MCF 10A (cell line): ENCODE measurements at regions not wholly inside any gene's neighbourhood (a gene's known extent, or its start where the extent isn't known, plus 50 kb on each side); places are given as distances from the start of the nearest gene placed in this dataset.

ENCODE experiments used
- BruUV-seq: library from RNA; stranded (reverse); fragments of 400-500 nt; replicated peaks from 2 replicates; lab custom pipeline; 2021; lab: Mats Ljungman, UMichigan
- CTCF ChIA-PET: fragments of 300-600 bp; sonication (Branson Sonifier 250); formaldehyde crosslinking; extraction: SDS; loops from one replicate; lab custom pipeline; 2021; ENCODE audit warnings: antibody characterized with exemption, inconsistent platforms; lab: Yijun Ruan, JAX
- POLR2A ChIA-PET: fragments of 300-600, 350-650 bp; sonication (Branson Sonifier 250); formaldehyde crosslinking; extraction: SDS; loops from one replicate; lab custom pipeline; 2020; ENCODE audit warnings: antibody characterized with exemption, inconsistent platforms; lab: Yijun Ruan, JAX
- DNase-seq: peaks from one replicate; pipeline ENCODE4 v3.0.0-alpha.2; 2018; ENCODE audit not compliant: unreplicated experiment
- H3K27ac Mint-ChIP-seq: one replicate; pipeline ENCODE4 v1.8.0; 2022; ENCODE audit warnings: mild to moderate bottlenecking, low read depth, mixed read lengths; ENCODE audit not compliant: unreplicated experiment
- H3K27me3 Mint-ChIP-seq: one replicate; pipeline ENCODE4 v1.8.0; 2022; ENCODE audit warnings: mixed read lengths; ENCODE audit not compliant: insufficient read depth, unreplicated experiment
- H3K36me3 Mint-ChIP-seq: one replicate; pipeline ENCODE4 v1.8.0; 2022; ENCODE audit warnings: mild to moderate bottlenecking, moderate library complexity, mixed read lengths; ENCODE audit not compliant: insufficient read depth, unreplicated experiment
- H3K4me1 Mint-ChIP-seq: one replicate; pipeline ENCODE4 v1.8.0; 2022; ENCODE audit warnings: mixed read lengths; ENCODE audit not compliant: insufficient read depth, unreplicated experiment
- H3K4me3 Mint-ChIP-seq: one replicate; pipeline ENCODE4 v1.8.0; 2022; ENCODE audit warnings: mild to moderate bottlenecking, moderate library complexity, mixed read lengths; ENCODE audit not compliant: unreplicated experiment
- H3K9me3 Mint-ChIP-seq: one replicate; pipeline ENCODE4 v1.8.0; 2022; ENCODE audit warnings: mixed read lengths; ENCODE audit not compliant: unreplicated experiment
- CTCF ChIP-seq: fragments of 200-600 bp; IDR thresholded peaks from one replicate; pipeline ENCODE4 v1.8.0; 2022; ENCODE audit warnings: antibody characterized with exemption, mild to moderate bottlenecking; ENCODE audit not compliant: unreplicated experiment
- intact Hi-C: fragments of 100-400 bp; cut with micrococcal nuclease; formaldehyde crosslinking; loops from 2 replicates; pipeline ENCODE4 v1.14.1; 2022

DNA sequence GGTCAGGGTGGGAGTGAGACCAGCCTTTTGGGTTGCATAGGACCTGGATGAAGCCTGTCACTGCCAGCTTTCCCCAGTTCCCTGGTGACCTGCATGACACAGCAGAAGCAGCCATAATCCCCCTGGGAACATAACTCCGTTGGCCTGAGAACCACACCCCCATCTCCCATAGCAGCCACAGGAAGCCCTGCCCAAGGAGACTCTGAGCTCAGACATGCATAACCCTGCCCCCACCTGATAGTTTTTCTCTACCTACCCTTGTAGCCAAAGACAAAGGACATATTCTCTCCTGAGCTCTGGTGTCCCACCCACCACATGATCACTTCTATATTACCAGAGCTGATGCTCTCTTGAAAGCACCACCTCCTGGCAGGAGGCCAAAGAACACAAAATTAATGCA, 413.5 kb upstream of the HTR2A start:
- H3K4me1 Mint-ChIP-seq = peaks cover 9% of the 10 kb centered on the region
- no peaks in the 10 kb centered on the region for H3K9me3 Mint-ChIP-seq
- BruUV-seq = no TSS peak
- ChIA-PET POLR2A (interaction anchor here (0.6 kb wide), 1 partner anchor 160 kb away, joined by 3 read pairs; no protein-coding TSS in a partner anchor), CTCF (no interaction called here)
- intact Hi-C loops = no loop called here
- H3K27ac Mint-ChIP-seq = no peak overlapping the region
- H3K4me3 Mint-ChIP-seq = no peak overlapping the region
- H3K27me3 Mint-ChIP-seq = no peaks in the 10 kb centered on the region
- TF ChIP-seq CTCF = no peak
- DNase-seq = no peak
- no peaks in the 10 kb centered on the region for H3K36me3 Mint-ChIP-seq

DNA sequence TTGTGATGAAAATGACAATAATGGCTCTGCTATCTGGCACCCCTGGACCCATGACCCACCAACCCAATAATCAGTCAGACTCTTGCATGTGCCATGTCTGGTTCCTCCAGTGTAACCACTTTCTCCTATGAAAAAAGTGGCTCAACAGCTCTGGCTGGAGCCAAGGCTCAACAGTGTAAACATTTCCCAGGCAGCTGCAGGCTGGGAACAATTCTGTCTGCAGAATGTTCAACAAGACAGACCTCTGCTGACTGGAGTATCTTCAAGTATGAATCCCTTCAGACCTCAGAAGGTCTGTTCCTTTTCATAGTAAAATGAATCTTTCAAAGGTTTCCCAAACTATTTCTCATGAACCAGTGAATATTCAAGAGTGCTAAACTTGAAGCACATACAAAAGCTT, 410.1 kb upstream of the HTR2A start:
- no peaks in the 10 kb centered on the region for H3K9me3 Mint-ChIP-seq
- no peak for TF ChIP-seq CTCF
- intact Hi-C loops = no loop called here

DNA sequence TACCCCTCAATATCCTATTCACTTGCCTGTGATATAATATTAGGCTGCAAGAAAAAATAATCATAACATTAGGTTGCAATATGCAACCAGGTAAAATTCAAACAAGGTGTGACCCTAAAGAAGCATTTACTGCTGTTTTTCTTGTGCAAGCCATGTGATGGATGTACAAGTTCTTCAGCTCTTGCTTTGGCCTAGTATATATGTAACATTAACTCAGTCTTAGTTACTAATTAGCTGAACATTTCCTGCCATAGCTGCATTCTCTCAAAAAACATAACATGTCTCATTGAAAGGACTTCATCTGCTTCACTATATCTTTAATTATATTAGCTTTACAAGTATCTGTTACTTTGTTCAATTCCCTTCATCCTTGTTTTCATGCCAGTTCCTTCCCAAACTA, 406.8 kb upstream of the HTR2A start:
- BruUV-seq = no TSS peak
- CTCF ChIA-PET = interaction anchor here (0.6 kb wide), 1 partner anchor 680 kb away, joined by 6 read pairs; no protein-coding TSS in a partner anchor
- intact Hi-C loops = no loop called here
- Mint-ChIP-seq H3K4me3 (no peak overlapping the region), H3K36me3 (no peaks in the 10 kb centered on the region), H3K4me1 (no peaks in the 10 kb centered on the region), H3K27me3 (no peaks in the 10 kb centered on the region), H3K9me3 (no peaks in the 10 kb centered on the region), H3K27ac (no peak overlapping the region)
- no peak for DNase-seq
- POLR2A ChIA-PET = no interaction called here
- no peak for TF ChIP-seq CTCF

More for the DNA sequence above, 410.1 kb upstream of the HTR2A start:
- BruUV-seq = no TSS peak
- no peak overlapping the region for H3K4me3 Mint-ChIP-seq
- no peak for DNase-seq
- H3K4me1 Mint-ChIP-seq = peaks cover 3% of the 10 kb centered on the region
- H3K27me3 Mint-ChIP-seq = no peaks in the 10 kb centered on the region
- CTCF ChIA-PET = no interaction called here
- POLR2A ChIA-PET = no interaction called here
- no peak overlapping the region for H3K27ac Mint-ChIP-seq
- H3K36me3 Mint-ChIP-seq = no peaks in the 10 kb centered on the region

DNA sequence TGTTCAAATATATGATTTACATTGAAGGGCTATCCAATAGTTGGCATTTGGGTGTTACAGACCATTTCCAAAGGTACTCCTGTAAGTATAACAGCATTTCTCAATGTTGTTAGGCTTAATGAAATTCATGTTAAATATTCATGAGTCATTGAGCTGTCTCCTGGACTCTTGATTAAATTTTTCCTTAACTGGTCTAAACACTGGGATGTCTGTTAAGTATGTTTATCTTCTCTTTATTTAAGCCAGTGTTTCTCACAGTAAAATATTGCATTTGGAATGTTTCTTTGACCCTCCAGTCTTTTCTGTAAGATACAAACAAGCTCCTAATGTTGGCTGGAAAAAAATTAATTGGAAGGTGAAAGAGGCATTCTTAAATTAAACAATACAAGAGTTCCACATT, 402.5 kb upstream of the HTR2A start:
- intact Hi-C loops = no loop called here
- Mint-ChIP-seq H3K27me3 (no peaks in the 10 kb centered on the region), H3K27ac (no peak overlapping the region), H3K36me3 (no peaks in the 10 kb centered on the region), H3K4me3 (no peak overlapping the region), H3K4me1 (no peaks in the 10 kb centered on the region), H3K9me3 (no peaks in the 10 kb centered on the region)
- no TSS peak for BruUV-seq
- ChIA-PET CTCF (no interaction called here), POLR2A (interaction anchor here (1.5 kb wide), 1 partner anchor 9 kb away, joined by 5 read pairs; no protein-coding TSS in a partner anchor)
- no peak for TF ChIP-seq CTCF
- no peak for DNase-seq
